Caco-2 (cell line): ENCODE measurements at regions not wholly inside any gene's neighbourhood (a gene's known extent, or its start where the extent isn't known, plus 50 kb on each side); places are given as distances from the start of the nearest gene placed in this dataset.

ENCODE experiments used
- BruUV-seq: library from RNA; stranded (reverse); fragments of 400-500 nt; replicated peaks from 2 replicates; lab custom pipeline; 2021; lab: Mats Ljungman, UMichigan
- CTCF ChIA-PET: fragments of 300-600 bp; sonication (Branson Sonifier 250); formaldehyde crosslinking; loops from one replicate; lab custom pipeline; 2022; ENCODE audit warnings: antibody characterized with exemption; lab: Charles Lee
- POLR2A ChIA-PET: fragments of 300-600 bp; sonication (Branson Sonifier 250); formaldehyde crosslinking; loops from one replicate; lab custom pipeline; 2022; ENCODE audit warnings: antibody characterized with exemption; lab: Charles Lee
- DNase-seq, 2 experiments: peaks; one replicate each; pipeline versions ENCODE4 v3.0.0 to v3.0.0-alpha.2; 2020 to 2022
- H3K27me3 ChIP-seq: replicated peaks from 2 replicates; pipeline ENCODE4 v1.6.0; 2011; ENCODE audit warnings: low read length; ENCODE audit not compliant: control insufficient read depth, insufficient read depth
- H3K36me3 ChIP-seq: 2 replicates; pipeline ENCODE4 v1.5.1; 2011; ENCODE audit warnings: low read length; ENCODE audit not compliant: control insufficient read depth, insufficient read depth
- H3K4me1 ChIP-seq: fragments of 250-450 bp; sonication (Bioruptor Pico); 2 replicates; pipeline ENCODE4 v1.5.1; 2020; ENCODE audit warnings: mild to moderate bottlenecking
- H3K4me3 ChIP-seq: 2 replicates; pipeline ENCODE4 v1.5.1; 2011; ENCODE audit warnings: low read depth, mild to moderate bottlenecking, control low read depth, low read length
- H3K9me3 ChIP-seq: fragments of 250-450 bp; sonication (Bioruptor Pico); 2 replicates; pipeline ENCODE4 v1.5.1; 2020; ENCODE audit warnings: mild to moderate bottlenecking, moderate library complexity
- H3K27ac Mint-ChIP-seq: one replicate; pipeline ENCODE4 v1.8.0; 2022; ENCODE audit warnings: mixed read lengths; ENCODE audit not compliant: unreplicated experiment
- H3K27me3 Mint-ChIP-seq: one replicate; pipeline ENCODE4 v1.8.0; 2022; ENCODE audit warnings: mixed read lengths; ENCODE audit not compliant: insufficient read depth, unreplicated experiment
- H3K36me3 Mint-ChIP-seq: one replicate; pipeline ENCODE4 v1.8.0; 2022; ENCODE audit warnings: mild to moderate bottlenecking, mixed read lengths; ENCODE audit not compliant: insufficient read depth, unreplicated experiment
- H3K4me1 Mint-ChIP-seq: one replicate; pipeline ENCODE4 v1.8.0; 2022; ENCODE audit warnings: low read depth, mixed read lengths; ENCODE audit not compliant: unreplicated experiment
- H3K4me3 Mint-ChIP-seq: one replicate; pipeline ENCODE4 v1.8.0; 2022; ENCODE audit warnings: mild to moderate bottlenecking, moderate library complexity, mixed read lengths; ENCODE audit not compliant: unreplicated experiment
- H3K9me3 Mint-ChIP-seq: one replicate; pipeline ENCODE4 v1.8.0; 2022; ENCODE audit warnings: mixed read lengths; ENCODE audit not compliant: unreplicated experiment
- intact Hi-C: fragments of 100-400 bp; cut with micrococcal nuclease; formaldehyde crosslinking; loops from one replicate; pipeline ENCODE4 v1.10.0; 2022; ENCODE audit not compliant: unreplicated experiment
- TF ChIP-seq, protein P1 (sequence below), 2 experiments: fragments of 200-600 bp in 1 of 2; IDR thresholded peaks; 1 replicate in 1 of 2; 2 replicates in 1 of 2; pipeline versions ENCODE4 v1.5.1 to v1.8.0; 2011 to 2022; ENCODE audit warnings: antibody characterized with exemption in 1 of 2, control low read depth in 1 of 2, inconsistent platforms in 1 of 2, low read depth in 1 of 2, low read length in 1 of 2, mild to moderate bottlenecking in 1 of 2, moderate library complexity in 1 of 2; ENCODE audit not compliant: insufficient read depth in 1 of 2, severe bottlenecking in 1 of 2, unreplicated experiment in 1 of 2

DNA sequence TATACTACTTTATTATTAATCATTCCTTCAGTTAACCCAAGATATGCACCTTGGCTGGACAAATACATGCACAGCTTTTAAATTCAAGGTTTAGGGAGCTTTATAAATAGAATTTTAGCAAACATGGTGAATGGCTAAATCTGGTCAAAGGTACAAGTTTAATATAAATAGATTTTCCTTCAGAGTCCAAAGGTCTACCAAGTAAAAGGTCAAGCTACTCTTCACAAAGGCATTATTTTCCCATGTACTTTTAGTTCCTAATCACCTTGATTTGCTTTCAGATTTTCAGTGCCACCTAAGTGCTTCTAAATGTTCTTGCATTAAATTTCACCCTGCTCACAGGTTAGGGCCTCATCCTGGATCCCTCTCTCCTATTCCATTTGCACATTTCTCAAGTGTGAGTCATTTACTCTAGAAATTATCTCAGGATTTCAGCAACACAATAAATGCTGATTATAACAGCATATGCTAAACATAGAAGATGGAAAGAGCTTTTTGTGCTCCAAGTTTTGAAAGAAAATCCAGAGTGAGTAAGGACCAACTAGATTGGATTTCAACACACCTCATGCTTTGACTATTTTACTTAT is 459.4 kb upstream of the ITGA1 start:
- TF ChIP-seq, protein P1, sequence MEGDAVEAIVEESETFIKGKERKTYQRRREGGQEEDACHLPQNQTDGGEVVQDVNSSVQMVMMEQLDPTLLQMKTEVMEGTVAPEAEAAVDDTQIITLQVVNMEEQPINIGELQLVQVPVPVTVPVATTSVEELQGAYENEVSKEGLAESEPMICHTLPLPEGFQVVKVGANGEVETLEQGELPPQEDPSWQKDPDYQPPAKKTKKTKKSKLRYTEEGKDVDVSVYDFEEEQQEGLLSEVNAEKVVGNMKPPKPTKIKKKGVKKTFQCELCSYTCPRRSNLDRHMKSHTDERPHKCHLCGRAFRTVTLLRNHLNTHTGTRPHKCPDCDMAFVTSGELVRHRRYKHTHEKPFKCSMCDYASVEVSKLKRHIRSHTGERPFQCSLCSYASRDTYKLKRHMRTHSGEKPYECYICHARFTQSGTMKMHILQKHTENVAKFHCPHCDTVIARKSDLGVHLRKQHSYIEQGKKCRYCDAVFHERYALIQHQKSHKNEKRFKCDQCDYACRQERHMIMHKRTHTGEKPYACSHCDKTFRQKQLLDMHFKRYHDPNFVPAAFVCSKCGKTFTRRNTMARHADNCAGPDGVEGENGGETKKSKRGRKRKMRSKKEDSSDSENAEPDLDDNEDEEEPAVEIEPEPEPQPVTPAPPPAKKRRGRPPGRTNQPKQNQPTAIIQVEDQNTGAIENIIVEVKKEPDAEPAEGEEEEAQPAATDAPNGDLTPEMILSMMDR (IDR thresholded peaks at IDR 0.05; ENCODE audit: insufficient read depth in 1 of 2, low read depth in 1 of 2, low read length in 1 of 2, severe bottlenecking in 1 of 2, unreplicated experiment in 1 of 2) = no peak
- Histone ChIP-seq H3K27me3 (no peaks in the 10 kb centered on the region), H3K4me1 (no peaks in the 10 kb centered on the region), H3K4me3 (no peak overlapping the region), H3K36me3 (no peaks in the 10 kb centered on the region), H3K9me3 (no peaks in the 10 kb centered on the region)
- Mint-ChIP-seq H3K4me3 (no peak overlapping the region), H3K4me1 (peaks cover 7% of the 10 kb centered on the region), H3K36me3 (no peaks in the 10 kb centered on the region), H3K27me3 (no peaks in the 10 kb centered on the region), H3K27ac (no peak overlapping the region), H3K9me3 (no peaks in the 10 kb centered on the region)
- POLR2A ChIA-PET = no interaction called here
- DNase-seq = no peak
- CTCF ChIA-PET = no interaction called here
- no TSS peak for BruUV-seq
- intact Hi-C loops = no loop called here

DNA sequence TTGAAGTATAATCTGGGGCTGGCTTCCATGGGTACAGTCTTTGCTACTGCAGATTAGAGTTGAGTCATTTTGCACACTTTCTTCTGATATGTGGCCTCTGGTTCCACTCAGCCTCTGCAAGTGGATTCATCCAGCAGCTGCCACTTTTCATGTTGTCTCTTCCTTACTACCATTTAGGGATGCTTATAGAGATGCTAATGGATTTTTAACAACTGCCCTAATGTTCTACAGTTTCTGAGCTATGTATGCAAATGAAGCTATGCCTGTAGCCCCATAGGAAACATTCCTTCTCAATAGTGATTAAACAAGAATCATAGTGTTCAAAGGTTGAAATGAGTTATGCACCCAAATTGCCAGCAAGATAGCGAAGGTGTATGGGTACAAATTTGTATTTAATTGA is 456.0 kb upstream of the ITGA1 start:
- TF ChIP-seq, protein P1 (IDR thresholded peaks at IDR 0.05; ENCODE audit: insufficient read depth in 1 of 2, low read depth in 1 of 2, low read length in 1 of 2, severe bottlenecking in 1 of 2, unreplicated experiment in 1 of 2) = no peak
- CTCF ChIA-PET = no interaction called here

DNA sequence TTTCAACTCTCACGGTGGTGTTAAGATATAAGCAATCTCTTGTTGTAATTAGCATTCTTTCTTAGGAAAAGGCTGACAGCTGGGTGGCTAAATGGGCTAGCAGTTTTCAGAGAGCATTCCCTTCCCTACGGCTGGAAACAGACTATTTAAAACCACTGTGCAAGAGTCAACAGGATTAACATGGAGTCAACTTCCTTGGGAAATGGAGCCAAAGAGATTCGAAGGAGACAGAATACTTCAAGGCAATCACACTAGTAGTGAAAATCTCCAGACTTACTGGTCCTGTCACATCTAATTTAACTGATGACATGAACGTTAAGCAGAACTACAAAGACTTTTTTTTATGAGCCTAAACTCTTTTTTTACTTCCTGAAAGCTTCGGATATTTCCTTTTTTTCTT is 453.3 kb upstream of the ITGA1 start:
- CTCF ChIA-PET = no interaction called here

More for the DNA sequence above, 456.0 kb upstream of the ITGA1 start:
- Histone ChIP-seq H3K4me3 (no peak overlapping the region), H3K27me3 (no peaks in the 10 kb centered on the region), H3K36me3 (no peaks in the 10 kb centered on the region), H3K4me1 (no peaks in the 10 kb centered on the region), H3K9me3 (no peaks in the 10 kb centered on the region)
- intact Hi-C loops = no loop called here
- no peak for DNase-seq
- Mint-ChIP-seq H3K4me3 (no peak overlapping the region), H3K27ac (no peak overlapping the region), H3K9me3 (no peaks in the 10 kb centered on the region), H3K27me3 (no peaks in the 10 kb centered on the region), H3K36me3 (no peaks in the 10 kb centered on the region), H3K4me1 (peaks cover 7% of the 10 kb centered on the region)
- BruUV-seq = no TSS peak
- POLR2A ChIA-PET = no interaction called here

More for the DNA sequence above, 453.3 kb upstream of the ITGA1 start:
- Mint-ChIP-seq H3K36me3 (no peaks in the 10 kb centered on the region), H3K27me3 (no peaks in the 10 kb centered on the region), H3K9me3 (peaks cover 9% of the 10 kb centered on the region), H3K4me3 (no peak overlapping the region), H3K4me1 (no peaks in the 10 kb centered on the region), H3K27ac (no peak overlapping the region)
- POLR2A ChIA-PET = no interaction called here
- Histone ChIP-seq H3K36me3 (no peaks in the 10 kb centered on the region), H3K9me3 (no peaks in the 10 kb centered on the region), H3K4me1 (no peaks in the 10 kb centered on the region), H3K27me3 (no peaks in the 10 kb centered on the region), H3K4me3 (no peak overlapping the region)
- intact Hi-C loops = no loop called here
- no TSS peak for BruUV-seq
- TF ChIP-seq, protein P1 (IDR thresholded peaks at IDR 0.05; ENCODE audit: insufficient read depth in 1 of 2, low read depth in 1 of 2, low read length in 1 of 2, severe bottlenecking in 1 of 2, unreplicated experiment in 1 of 2) = no peak
- DNase-seq = no peak
